ENCODE measurements at regions not wholly inside any gene's neighbourhood (a gene's known extent, or its start where the extent isn't known, plus 50 kb on each side); places are given as distances from the start of the nearest gene placed in this dataset.
A peak's percentile ranks its signal among the peaks of the same experiment; 100 is the strongest.

GRCh38 chr11:119480380-119481020 lies 57.5 kb upstream of the THY1 start:
- no peak for DNase-seq
- Mint-ChIP-seq H3K9me3 (no peaks in the 10 kb centered on the region), H3K27ac (no peak overlapping the region), H3K27me3 (no peaks in the 10 kb centered on the region), H3K4me1 (no peaks in the 10 kb centered on the region), H3K4me3 (no peak overlapping the region), H3K36me3 (ENCODE audit: low read depth) (no peaks in the 10 kb centered on the region)
- ChIA-PET POLR2A (no interaction called here), CTCF (interaction anchor here (1.1 to 1.2 kb wide), 2 partner anchors 53 to 124 kb away, joined by 3 read pairs; no protein-coding TSS in a partner anchor)

GRCh38 chr11:119479685-119480275 lies 56.8 kb upstream of the THY1 start:
- Mint-ChIP-seq H3K4me3 (no peak overlapping the region), H3K36me3 (ENCODE audit: low read depth) (no peaks in the 10 kb centered on the region), H3K27ac (no peak overlapping the region), H3K27me3 (no peaks in the 10 kb centered on the region), H3K4me1 (no peaks in the 10 kb centered on the region), H3K9me3 (no peaks in the 10 kb centered on the region)
- DNase-seq = no peak
- POLR2A ChIA-PET = no interaction called here
- CTCF ChIA-PET = interaction anchor here (1.1 to 1.2 kb wide), 2 partner anchors 54 to 124 kb away, joined by 3 read pairs; no protein-coding TSS in a partner anchor

- ChIA-PET CTCF (no interaction called here), POLR2A (no interaction called here)
- DNase-seq = no peak
- no peaks in the 10 kb centered on the region for H3K27me3 Mint-ChIP-seq
- H3K36me3 Mint-ChIP-seq (ENCODE audit: low read depth) = no peaks in the 10 kb centered on the region
- no peak overlapping the region for H3K4me3 Mint-ChIP-seq
- no peaks in the 10 kb centered on the region for H3K9me3 Mint-ChIP-seq
- H3K4me1 Mint-ChIP-seq = no peaks in the 10 kb centered on the region
- H3K27ac Mint-ChIP-seq = no peak overlapping the region
Observed at GRCh38 chr11:119478711-119479285, 55.8 kb upstream of the THY1 start.

- Mint-ChIP-seq H3K27me3 (peaks cover 3% of the 10 kb centered on the region), H3K9me3 (no peaks in the 10 kb centered on the region), H3K27ac (peak overlapping the region; percentile 32), H3K36me3 (ENCODE audit: low read depth) (no peaks in the 10 kb centered on the region), H3K4me1 (no peaks in the 10 kb centered on the region), H3K4me3 (no peak overlapping the region)
- POLR2A ChIA-PET = no interaction called here
- CTCF ChIA-PET = interaction anchor here (0.6 to 1.5 kb wide), 3 partner anchors 119 to 252 kb away, joined by 3 read pairs; partner anchors contain the start of gene NECTIN1
- DNase-seq = no peak
Observed at GRCh38 chr11:119476666-119477331, 53.8 kb upstream of the THY1 start.

- ChIA-PET POLR2A (no interaction called here), CTCF (interaction anchor here (1.2 to 2.3 kb wide), 2 partner anchors 120 kb away, joined by 3 to 24 read pairs; no protein-coding TSS in a partner anchor)
- H3K9me3 Mint-ChIP-seq = no peaks in the 10 kb centered on the region
- H3K27ac Mint-ChIP-seq = no peak overlapping the region
- no peaks in the 10 kb centered on the region for H3K4me1 Mint-ChIP-seq
- no peaks in the 10 kb centered on the region for H3K36me3 Mint-ChIP-seq (ENCODE audit: low read depth)
- H3K27me3 Mint-ChIP-seq = peaks cover 3% of the 10 kb centered on the region
- DNase-seq = no peak
- no peak overlapping the region for H3K4me3 Mint-ChIP-seq
Observed at GRCh38 chr11:119476038-119476437, 53.1 kb upstream of the THY1 start.

- Mint-ChIP-seq H3K4me3 (no peak overlapping the region), H3K27me3 (peaks cover 3% of the 10 kb centered on the region), H3K36me3 (ENCODE audit: low read depth) (no peaks in the 10 kb centered on the region), H3K27ac (no peak overlapping the region), H3K9me3 (no peaks in the 10 kb centered on the region), H3K4me1 (no peaks in the 10 kb centered on the region)
- POLR2A ChIA-PET = no interaction called here
- CTCF ChIA-PET = interaction anchor here (0.9 to 2.3 kb wide), 14 partner anchors 14 to 634 kb away, joined by 3 to 24 read pairs (median 4); no protein-coding TSS in a partner anchor
- peak; percentile 59 for DNase-seq
Observed at GRCh38 chr11:119474682-119475596, 52.0 kb upstream of the THY1 start.

GRCh38 chr11:119473901-119474681 lies 51.1 kb upstream of the THY1 start:
- POLR2A ChIA-PET = no interaction called here

GRCh38 chr11:119473226-119473625 lies 50.3 kb upstream of the THY1 start:
- H3K36me3 Mint-ChIP-seq (ENCODE audit: low read depth) = no peaks in the 10 kb centered on the region
- no peak for DNase-seq
- POLR2A ChIA-PET = no interaction called here
- H3K27ac Mint-ChIP-seq = no peak overlapping the region
- peaks cover 3% of the 10 kb centered on the region for H3K27me3 Mint-ChIP-seq
- CTCF ChIA-PET = interaction anchor here (0.7 kb wide), 1 partner anchor 19 kb away, joined by 4 read pairs; no protein-coding TSS in a partner anchor
- H3K4me3 Mint-ChIP-seq = no peak overlapping the region
- H3K9me3 Mint-ChIP-seq = no peaks in the 10 kb centered on the region
- H3K4me1 Mint-ChIP-seq = no peaks in the 10 kb centered on the region

More at GRCh38 chr11:119473901-119474681, 51.1 kb upstream of the THY1 start:
- no peak overlapping the region for H3K27ac Mint-ChIP-seq
- DNase-seq = no peak
- no peaks in the 10 kb centered on the region for H3K9me3 Mint-ChIP-seq
- H3K36me3 Mint-ChIP-seq (ENCODE audit: low read depth) = no peaks in the 10 kb centered on the region
- H3K4me3 Mint-ChIP-seq = no peak overlapping the region
- CTCF ChIA-PET = interaction anchor here (0.9 to 2.3 kb wide), 12 partner anchors 13 to 634 kb away, joined by 3 to 24 read pairs (median 4); no protein-coding TSS in a partner anchor
- peaks cover 3% of the 10 kb centered on the region for H3K27me3 Mint-ChIP-seq
- H3K4me1 Mint-ChIP-seq = no peaks in the 10 kb centered on the region

GRCh38 chr11:119472856-119473222 lies 49.9 kb upstream of the THY1 start:
- POLR2A ChIA-PET = no interaction called here
- Mint-ChIP-seq H3K4me3 (no peak overlapping the region), H3K9me3 (no peaks in the 10 kb centered on the region), H3K36me3 (ENCODE audit: low read depth) (no peaks in the 10 kb centered on the region), H3K4me1 (no peaks in the 10 kb centered on the region), H3K27ac (no peak overlapping the region), H3K27me3 (peaks cover 7% of the 10 kb centered on the region)
- CTCF ChIA-PET = interaction anchor here (0.7 kb wide), 1 partner anchor 19 kb away, joined by 4 read pairs; no protein-coding TSS in a partner anchor
- DNase-seq = no peak

Data from activated CD4-positive, alpha-beta T cell treated with anti-CD3 and anti-CD28 coated beads, Interleukin-2, amount 10 ng/mL, durations not matched to agents 7 days and 5 days (primary cell).